NB4 (cell line): ENCODE measurements at regions not wholly inside any gene's neighbourhood (a gene's known extent, or its start where the extent isn't known, plus 50 kb on each side); places are given as distances from the start of the nearest gene placed in this dataset.

ENCODE experiments used
- DNase-seq: peaks from one replicate; pipeline ENCODE4 v3.0.0; 2010; ENCODE audit warnings: low read depth
- H3K4me3 ChIP-seq: one replicate; pipeline ENCODE4 v1.5.1; 2011; ENCODE audit warnings: mild to moderate bottlenecking, low read depth, low read length, moderate library complexity
- CTCF ChIP-seq: IDR thresholded peaks from one replicate; pipeline ENCODE4 v1.5.1; 2012; ENCODE audit warnings: low read depth, low read length
- MAX ChIP-seq: IDR thresholded peaks from 2 replicates; pipeline ENCODE4 v1.6.1; 2011; ENCODE audit warnings: low read depth, low read length
- MYC ChIP-seq: IDR thresholded peaks from 2 replicates; pipeline ENCODE4 v1.6.1; 2011; ENCODE audit warnings: low read depth, low read length
- POLR2A ChIP-seq: IDR thresholded peaks from 2 replicates; pipeline ENCODE4 v1.6.1; 2011; ENCODE audit warnings: mild to moderate bottlenecking; ENCODE audit not compliant: insufficient read length; ENCODE audit errors: extremely low read depth

- TF ChIP-seq POLR2A, result no peak
- no peak for TF ChIP-seq CTCF
- no peak for TF ChIP-seq MYC
- TF ChIP-seq MAX, result no peak
- no peak overlapping the region for H3K4me3 ChIP-seq
- no peak for DNase-seq
Measured at GRCh38 chr7:54465095-54465494, 77.1 kb upstream of the VSTM2A start.

- no peak overlapping the region for H3K4me3 ChIP-seq
- no peak for DNase-seq
- no peak for TF ChIP-seq CTCF
- TF ChIP-seq POLR2A, result no peak
- no peak for TF ChIP-seq MYC
Measured at GRCh38 chr7:54469740-54470139, 72.4 kb upstream of the VSTM2A start.

- H3K4me3 ChIP-seq, result no peak overlapping the region
- no peak for DNase-seq
- TF ChIP-seq MYC (no peak), MAX (no peak), CTCF (no peak), POLR2A (no peak)
Measured at GRCh38 chr7:54476609-54477008, 65.6 kb upstream of the VSTM2A start.

- peak; percentile 17 for DNase-seq
- TF ChIP-seq POLR2A, result no peak
- TF ChIP-seq MYC, result no peak
- no peak for TF ChIP-seq CTCF
- TF ChIP-seq MAX, result no peak
- no peak overlapping the region for H3K4me3 ChIP-seq
Measured at GRCh38 chr7:54477083-54477482, 65.1 kb upstream of the VSTM2A start.

- H3K4me3 ChIP-seq, result no peak overlapping the region
- DNase-seq, result no peak
- TF ChIP-seq POLR2A, result no peak
Measured at GRCh38 chr7:54483523-54483922, 58.7 kb upstream of the VSTM2A start.

- no peak for DNase-seq
- H3K4me3 ChIP-seq, result no peak overlapping the region
- TF ChIP-seq POLR2A (no peak), MYC (no peak), CTCF (no peak), MAX (no peak)
Measured at GRCh38 chr7:54485044-54485443, 57.1 kb upstream of the VSTM2A start.
